ENCODE measurements at regions not wholly inside any gene's neighbourhood (a gene's known extent, or its start where the extent isn't known, plus 50 kb on each side); places are given as distances from the start of the nearest gene placed in this dataset.

- Histone ChIP-seq H2AFZ (ENCODE audit: low read depth, low read length) (no peak overlapping the region), H3K9ac (replicated peaks; ENCODE audit: extremely low read depth, insufficient read depth, low read length) (no peak overlapping the region), H3K9me3 (replicated peaks; ENCODE audit: control insufficient read depth, insufficient read depth, low read length) (no peaks in the 10 kb centered on the region), H3K79me2 (ENCODE audit: control insufficient read depth, insufficient read depth, low read length) (no peaks in the 10 kb centered on the region), H3K4me1 (ENCODE audit: control insufficient read depth, extremely low read depth, insufficient read depth, low read length) (no peaks in the 10 kb centered on the region), H3K36me3 (ENCODE audit: control insufficient read depth in 2 of 2, extremely low read depth in 1 of 2, insufficient read depth in 2 of 2, low read length in 2 of 2) (no peaks in the 10 kb centered on the region), H3K27me3 (ENCODE audit: control insufficient read depth in 2 of 2, insufficient read depth in 2 of 2, low read length in 2 of 2) (no peaks in the 10 kb centered on the region), H3K4me3 (replicated peaks in 1 of 3; ENCODE audit: insufficient read depth in 1 of 3, low read depth in 1 of 3, low read length in 3 of 3) (no peak overlapping the region), H4K20me1 (replicated peaks; ENCODE audit: control insufficient read depth, extremely low read depth, insufficient read depth, low read length) (no peaks in the 10 kb centered on the region), H3K4me2 (ENCODE audit: insufficient read depth, low read length) (no peak overlapping the region), H3K9me1 (replicated peaks; ENCODE audit: control insufficient read depth, extremely low read depth, insufficient read depth, low read length) (no peaks in the 10 kb centered on the region), H3K27ac (ENCODE audit: insufficient read depth, low read depth, low read length) (no peak overlapping the region)
- POLR2A ChIA-PET: no interaction called here
- no peak for DNase-seq (ENCODE audit: low read depth, low spot score)
- peak; percentile 31 for FAIRE-seq
- CTCF ChIA-PET: interaction anchor here (0.7 to 1.2 kb wide), 2 partner anchors 28 to 88 kb away, joined by 3 to 5 read pairs; partner anchors contain the start of gene MED13L
- TF ChIP-seq POLR2A (IDR thresholded peaks at IDR 0.05; ENCODE audit: low read depth, low read length) (no peak), POLR2AphosphoS5 (IDR thresholded peaks at IDR 0.05; ENCODE audit: insufficient read depth, low read depth, low read length) (no peak), JUN (IDR thresholded peaks at IDR 0.05; ENCODE audit: borderline replicate concordance, insufficient read depth, insufficient read length, low read depth) (no peak), EZH2 (IDR thresholded peaks at IDR 0.05; ENCODE audit: borderline replicate concordance, low read depth, low read length, severe bottlenecking) (no peak), FOS (IDR thresholded peaks at IDR 0.05; ENCODE audit: borderline replicate concordance, insufficient read depth, low read length) (no peak), GATA2 (IDR thresholded peaks at IDR 0.05; ENCODE audit: insufficient read depth, insufficient read length, low read depth, low read length) (no peak), MYC (IDR thresholded peaks at IDR 0.05; ENCODE audit: low read depth, low read length) (no peak)
- TF ChIP-seq, protein P1, sequence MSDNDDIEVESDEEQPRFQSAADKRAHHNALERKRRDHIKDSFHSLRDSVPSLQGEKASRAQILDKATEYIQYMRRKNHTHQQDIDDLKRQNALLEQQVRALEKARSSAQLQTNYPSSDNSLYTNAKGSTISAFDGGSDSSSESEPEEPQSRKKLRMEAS (IDR thresholded peaks at IDR 0.05; ENCODE audit: insufficient read depth, insufficient read length): no peak
- TF ChIP-seq, protein P2, sequence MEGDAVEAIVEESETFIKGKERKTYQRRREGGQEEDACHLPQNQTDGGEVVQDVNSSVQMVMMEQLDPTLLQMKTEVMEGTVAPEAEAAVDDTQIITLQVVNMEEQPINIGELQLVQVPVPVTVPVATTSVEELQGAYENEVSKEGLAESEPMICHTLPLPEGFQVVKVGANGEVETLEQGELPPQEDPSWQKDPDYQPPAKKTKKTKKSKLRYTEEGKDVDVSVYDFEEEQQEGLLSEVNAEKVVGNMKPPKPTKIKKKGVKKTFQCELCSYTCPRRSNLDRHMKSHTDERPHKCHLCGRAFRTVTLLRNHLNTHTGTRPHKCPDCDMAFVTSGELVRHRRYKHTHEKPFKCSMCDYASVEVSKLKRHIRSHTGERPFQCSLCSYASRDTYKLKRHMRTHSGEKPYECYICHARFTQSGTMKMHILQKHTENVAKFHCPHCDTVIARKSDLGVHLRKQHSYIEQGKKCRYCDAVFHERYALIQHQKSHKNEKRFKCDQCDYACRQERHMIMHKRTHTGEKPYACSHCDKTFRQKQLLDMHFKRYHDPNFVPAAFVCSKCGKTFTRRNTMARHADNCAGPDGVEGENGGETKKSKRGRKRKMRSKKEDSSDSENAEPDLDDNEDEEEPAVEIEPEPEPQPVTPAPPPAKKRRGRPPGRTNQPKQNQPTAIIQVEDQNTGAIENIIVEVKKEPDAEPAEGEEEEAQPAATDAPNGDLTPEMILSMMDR (IDR thresholded peaks at IDR 0.05; ENCODE audit: extremely low read depth in 1 of 2, insufficient read depth in 1 of 2, low read depth in 1 of 2, low read length in 2 of 2): no peak
- dilution Hi-C loops (cut with MboI; ENCODE audit: extremely low pct_ligation_motif_present, low sequenced_read_pairs): no loop called here
- no TSS peak for BruUV-seq (replicated peaks)
- intact Hi-C loops (cut with micrococcal nuclease): no loop called here
Measured at GRCh38 chr12:116365606-116366455, 88.3 kb upstream of the MED13L start.
